AG10803 (cell line): ENCODE measurements at regions not wholly inside any gene's neighbourhood (a gene's known extent, or its start where the extent isn't known, plus 50 kb on each side); places are given as distances from the start of the nearest gene placed in this dataset.

Experiments used
- DNase-seq: peaks from one replicate; pipeline ENCODE4 v3.0.0; 2010; ENCODE audit warnings: low read depth
- H3K4me3 ChIP-seq: 2 replicates; pipeline ENCODE4 v1.5.1; 2011; ENCODE audit warnings: mild to moderate bottlenecking, low read length, control low read depth
- TF ChIP-seq, protein P1 (sequence below): conservative IDR thresholded peaks from 2 replicates; pipeline ENCODE4 v1.5.1; 2011; ENCODE audit warnings: mild to moderate bottlenecking, low read length, control low read depth, inconsistent platforms

DNA sequence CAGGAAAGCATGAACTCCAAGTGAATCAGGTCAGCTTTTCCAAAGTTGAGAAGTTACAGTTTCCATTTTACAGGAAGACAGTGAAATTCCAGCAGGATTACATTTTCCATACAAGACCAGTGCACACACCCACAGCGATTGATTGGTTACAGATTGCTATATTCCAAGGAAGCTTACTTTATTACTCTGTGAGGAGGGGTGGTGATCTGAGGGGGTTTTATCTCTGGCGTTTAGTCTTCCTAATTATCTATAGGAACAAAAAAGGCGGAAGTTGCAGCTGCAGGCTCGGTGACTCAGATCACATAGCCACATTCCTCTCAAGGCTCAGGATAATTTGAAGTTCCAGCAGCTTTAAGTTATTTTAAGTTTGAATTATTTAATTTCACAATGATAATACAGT is 450.4 kb upstream of the NMUR2 start:
- TF ChIP-seq, protein P1, sequence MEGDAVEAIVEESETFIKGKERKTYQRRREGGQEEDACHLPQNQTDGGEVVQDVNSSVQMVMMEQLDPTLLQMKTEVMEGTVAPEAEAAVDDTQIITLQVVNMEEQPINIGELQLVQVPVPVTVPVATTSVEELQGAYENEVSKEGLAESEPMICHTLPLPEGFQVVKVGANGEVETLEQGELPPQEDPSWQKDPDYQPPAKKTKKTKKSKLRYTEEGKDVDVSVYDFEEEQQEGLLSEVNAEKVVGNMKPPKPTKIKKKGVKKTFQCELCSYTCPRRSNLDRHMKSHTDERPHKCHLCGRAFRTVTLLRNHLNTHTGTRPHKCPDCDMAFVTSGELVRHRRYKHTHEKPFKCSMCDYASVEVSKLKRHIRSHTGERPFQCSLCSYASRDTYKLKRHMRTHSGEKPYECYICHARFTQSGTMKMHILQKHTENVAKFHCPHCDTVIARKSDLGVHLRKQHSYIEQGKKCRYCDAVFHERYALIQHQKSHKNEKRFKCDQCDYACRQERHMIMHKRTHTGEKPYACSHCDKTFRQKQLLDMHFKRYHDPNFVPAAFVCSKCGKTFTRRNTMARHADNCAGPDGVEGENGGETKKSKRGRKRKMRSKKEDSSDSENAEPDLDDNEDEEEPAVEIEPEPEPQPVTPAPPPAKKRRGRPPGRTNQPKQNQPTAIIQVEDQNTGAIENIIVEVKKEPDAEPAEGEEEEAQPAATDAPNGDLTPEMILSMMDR: no peak
- DNase-seq: no peak
- no peak overlapping the region for H3K4me3 ChIP-seq

DNA sequence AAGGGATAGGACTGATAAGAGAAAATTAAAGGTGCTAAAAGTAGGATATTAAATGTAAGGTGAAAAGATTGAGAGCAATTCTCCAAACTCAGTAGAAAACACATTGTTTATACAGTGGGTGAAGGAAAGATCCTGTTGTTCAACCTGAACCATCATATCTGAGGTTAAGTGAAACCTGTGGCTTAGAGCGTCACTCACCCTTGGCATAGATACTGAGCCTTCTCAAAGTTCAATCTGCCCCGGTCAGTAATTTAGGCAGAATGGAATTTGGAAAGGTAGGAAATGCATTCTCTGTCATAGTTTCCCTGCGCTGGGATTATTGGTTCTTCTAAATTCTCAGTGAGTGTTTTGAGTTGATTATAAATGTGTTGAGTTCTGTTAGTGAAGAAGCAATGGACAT is 456.2 kb upstream of the NMUR2 start:
- TF ChIP-seq, protein P1: no peak
- no peak for DNase-seq
- H3K4me3 ChIP-seq: no peak overlapping the region

DNA sequence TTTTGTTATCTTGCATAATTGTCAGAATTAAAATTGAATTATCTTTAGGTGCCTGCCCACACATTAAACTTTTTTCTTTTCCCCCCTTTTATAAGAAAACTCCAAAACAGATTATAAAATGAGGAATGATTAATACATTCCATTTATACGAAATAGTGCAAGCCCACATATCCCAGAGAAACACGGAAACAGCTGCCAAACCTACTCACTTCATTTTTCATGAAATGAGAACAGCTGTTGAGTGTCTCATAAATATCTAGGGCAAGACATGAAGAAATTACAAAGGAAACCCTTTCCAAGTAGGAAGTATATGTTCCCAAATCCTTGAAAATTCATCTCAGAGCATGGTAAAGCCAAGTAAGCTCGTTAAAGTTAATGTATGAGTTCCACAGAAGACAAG is 459.4 kb upstream of the NMUR2 start:
- TF ChIP-seq, protein P1: no peak
- H3K4me3 ChIP-seq: no peak overlapping the region
- DNase-seq: no peak

DNA sequence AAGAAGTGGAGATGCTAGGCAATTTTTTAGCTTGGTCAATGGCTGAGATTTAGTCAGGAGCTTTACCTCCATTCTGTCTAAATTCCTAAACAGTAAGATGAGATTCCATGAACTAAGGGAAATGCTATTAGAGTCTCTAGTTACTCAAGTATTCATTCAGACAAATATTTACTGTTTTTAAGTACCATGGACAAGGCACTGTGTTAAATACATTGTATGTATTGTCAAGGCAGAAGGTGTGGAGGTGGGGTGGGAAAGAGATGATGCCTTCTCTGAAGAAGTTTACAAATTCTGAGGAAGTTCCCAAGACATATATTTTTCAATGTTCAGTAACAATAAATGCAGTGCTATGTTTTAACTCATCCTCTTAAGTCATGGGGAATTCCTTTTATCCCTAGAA is 459.9 kb upstream of the NMUR2 start:
- TF ChIP-seq, protein P1: no peak
- no peak for DNase-seq
- no peak overlapping the region for H3K4me3 ChIP-seq

DNA sequence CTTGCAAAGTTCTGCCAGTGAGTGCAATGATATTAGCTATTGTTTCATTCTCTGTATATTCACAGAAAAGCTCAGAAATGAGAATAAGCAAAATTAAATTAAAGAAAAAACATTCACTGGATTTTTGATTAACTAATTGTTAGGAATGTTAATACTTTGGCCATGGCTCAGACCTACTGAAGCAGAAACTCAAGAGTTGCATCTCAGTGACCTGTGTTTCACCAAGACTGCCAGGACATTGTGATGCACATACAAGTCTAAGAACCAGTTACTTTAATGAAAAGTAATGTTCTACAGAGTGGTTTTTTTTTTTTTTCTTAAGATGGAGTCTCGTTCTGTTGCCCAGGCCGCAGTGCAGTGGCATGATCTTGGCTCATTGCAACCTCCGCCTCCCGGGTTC is 464.9 kb upstream of the NMUR2 start:
- H3K4me3 ChIP-seq: no peak overlapping the region
- TF ChIP-seq, protein P1: no peak
- no peak for DNase-seq

DNA sequence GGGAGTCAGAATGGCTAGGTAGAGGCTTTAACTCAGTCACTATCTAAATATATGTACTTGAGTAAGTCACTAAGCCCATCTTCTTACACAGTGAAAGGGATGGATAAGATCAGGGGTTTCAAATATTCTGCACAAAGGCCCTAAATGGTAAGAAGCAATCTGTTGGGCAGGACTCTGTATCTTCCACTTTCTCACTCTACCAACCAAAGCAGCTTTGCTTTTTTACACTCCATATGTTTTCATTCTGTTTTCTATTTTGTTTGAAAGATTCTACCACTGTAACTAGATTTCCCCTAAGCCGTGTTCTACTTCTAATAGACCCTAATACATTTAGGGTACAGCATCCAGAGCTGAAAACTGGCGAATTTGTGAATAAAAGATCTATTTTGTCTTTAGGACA is 477.5 kb upstream of the NMUR2 start:
- H3K4me3 ChIP-seq: no peak overlapping the region
- TF ChIP-seq, protein P1: no peak
- DNase-seq: no peak

DNA sequence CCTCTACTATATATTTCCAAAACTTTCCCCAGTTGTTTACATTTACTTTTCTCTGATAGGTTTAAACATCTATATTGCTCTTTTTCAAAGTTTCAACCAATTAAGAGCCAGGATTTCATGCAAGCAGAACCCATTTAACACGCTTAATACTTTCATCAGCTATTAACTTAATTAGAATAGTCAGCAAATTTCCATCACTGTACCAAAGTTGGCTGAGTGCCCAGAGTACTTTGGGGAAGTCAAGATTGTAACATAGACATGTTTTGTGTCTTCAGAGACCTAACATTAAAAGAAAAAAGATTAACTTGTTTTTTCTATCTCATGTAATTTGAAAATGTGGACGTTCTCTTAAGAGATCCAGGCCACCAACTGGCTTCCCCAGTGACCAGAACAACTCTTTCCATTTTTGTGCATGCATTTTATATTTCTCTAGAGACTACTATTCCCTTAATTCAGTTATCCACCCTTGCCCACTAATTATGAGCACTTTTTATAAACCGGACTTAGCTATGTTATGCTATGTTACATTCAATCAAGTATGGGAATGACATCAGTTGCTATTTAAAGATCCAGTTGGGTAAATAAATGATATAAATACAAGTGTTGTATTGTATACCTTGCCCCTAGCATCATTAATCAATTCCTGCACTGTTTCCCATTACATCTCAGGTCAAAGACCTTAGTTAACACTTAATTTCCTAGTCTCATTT is 478.1 kb upstream of the NMUR2 start:
- no peak for DNase-seq
- H3K4me3 ChIP-seq: no peak overlapping the region
- TF ChIP-seq, protein P1: no peak
